NCI-H1105 treated with DMSO at 0.1 percent for 48 hours (cell line): ENCODE measurements at regions not wholly inside any gene's neighbourhood (a gene's known extent, or its start where the extent isn't known, plus 50 kb on each side); places are given as distances from the start of the nearest gene placed in this dataset.

ENCODE experiments used
- DNase-seq: peaks from one replicate; lab custom pipeline; 2025; lab: John Stamatoyannopoulos, UW

DNA sequence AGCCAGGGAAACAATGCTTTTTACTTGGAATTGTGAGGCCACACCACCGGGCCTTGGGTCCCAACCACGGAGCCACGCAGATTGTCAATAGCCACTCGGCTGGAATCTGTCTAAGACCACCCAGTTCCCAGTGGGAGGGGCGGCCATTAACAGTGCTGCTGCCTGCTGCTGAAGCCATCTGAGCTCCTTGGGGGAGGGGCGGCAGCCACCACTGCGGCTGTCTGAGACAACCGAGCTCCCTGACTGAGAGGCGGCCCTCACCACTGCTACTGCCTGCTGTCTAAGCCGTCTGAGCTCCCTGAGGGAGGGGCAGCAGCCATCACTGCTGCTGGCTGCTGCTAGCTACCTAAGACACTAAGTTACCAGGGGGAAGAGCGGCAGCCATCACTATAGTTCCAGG is 64.3 kb downstream of the DMRTA2 start:
- no peak for DNase-seq

DNA sequence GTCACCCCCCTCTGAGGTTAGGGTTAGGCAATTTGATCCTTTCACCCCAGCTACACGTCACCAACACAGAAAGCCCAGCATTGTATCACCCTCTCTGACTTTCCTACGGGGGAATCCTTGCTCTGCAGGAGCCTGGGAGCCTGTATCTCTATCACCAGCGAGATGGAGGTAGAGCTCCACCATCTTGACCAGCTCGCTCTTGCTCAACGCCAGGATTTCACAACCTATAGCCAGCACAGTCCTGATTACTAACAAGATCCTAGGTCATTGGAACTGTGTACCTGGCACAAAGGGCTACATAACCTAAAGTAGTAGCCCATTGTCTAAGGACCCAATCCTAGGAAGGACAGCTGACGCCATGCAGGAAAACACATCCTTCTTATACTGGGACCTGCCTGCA is 66.1 kb downstream of the DMRTA2 start:
- no peak for DNase-seq

DNA sequence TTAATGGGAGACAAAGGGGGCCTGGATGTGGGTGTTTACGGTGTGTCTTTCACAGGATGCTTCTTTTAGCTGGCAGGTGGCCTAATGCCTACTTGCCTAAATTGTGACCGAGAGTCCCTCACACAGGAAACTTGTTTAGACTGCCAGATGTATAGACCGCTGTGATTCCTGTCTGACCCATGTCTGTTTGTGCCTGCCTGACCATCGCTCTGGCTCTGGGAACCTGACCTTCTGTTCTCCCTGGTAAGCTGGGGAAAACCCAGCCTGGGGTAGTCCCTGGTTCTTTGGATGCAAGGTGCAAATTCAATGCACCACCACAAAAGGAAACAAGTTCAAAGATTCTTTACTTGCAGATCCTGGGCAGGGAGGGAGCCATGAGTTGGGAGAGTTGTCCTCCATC is 68.4 kb downstream of the DMRTA2 start:
- DNase-seq: no peak

DNA sequence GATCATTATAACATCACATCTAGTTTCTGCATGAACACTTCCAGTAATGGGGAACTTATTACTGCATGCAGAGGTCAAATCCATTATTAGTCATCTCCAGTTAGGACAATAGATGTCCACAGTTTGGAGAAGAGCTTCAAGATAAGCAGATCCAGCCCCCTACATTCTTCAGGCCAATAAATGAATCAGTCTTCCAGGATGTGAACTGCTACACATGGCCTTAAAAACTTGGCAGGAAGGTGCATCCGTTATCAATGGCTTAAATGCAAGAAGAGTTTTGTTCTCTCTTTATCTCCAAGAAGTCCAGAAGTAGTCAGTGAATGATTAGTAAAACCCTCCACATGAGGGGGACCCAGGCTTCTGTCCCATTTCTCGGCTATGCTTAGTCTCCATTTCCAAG is 70.8 kb downstream of the DMRTA2 start:
- no peak for DNase-seq

DNA sequence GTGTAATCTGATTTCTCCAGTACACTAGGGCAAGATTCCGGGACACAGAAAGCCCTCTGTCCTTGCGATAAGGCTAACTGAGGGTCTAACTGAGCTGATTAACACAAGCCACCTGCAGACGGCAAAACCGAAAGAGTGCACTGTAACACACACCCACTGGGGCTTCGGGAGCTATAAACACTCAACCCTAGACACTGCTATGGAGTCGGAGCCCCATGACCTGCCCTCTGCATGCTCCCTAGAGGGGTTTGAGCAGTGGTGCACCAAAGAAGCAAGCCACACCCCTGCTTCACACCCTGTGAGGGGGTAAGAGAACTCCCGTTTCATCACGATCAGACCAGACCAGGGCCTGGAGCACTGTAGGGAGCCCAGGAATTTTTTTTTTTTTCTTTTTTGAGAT is 72.4 kb downstream of the DMRTA2 start:
- DNase-seq: no peak

DNA sequence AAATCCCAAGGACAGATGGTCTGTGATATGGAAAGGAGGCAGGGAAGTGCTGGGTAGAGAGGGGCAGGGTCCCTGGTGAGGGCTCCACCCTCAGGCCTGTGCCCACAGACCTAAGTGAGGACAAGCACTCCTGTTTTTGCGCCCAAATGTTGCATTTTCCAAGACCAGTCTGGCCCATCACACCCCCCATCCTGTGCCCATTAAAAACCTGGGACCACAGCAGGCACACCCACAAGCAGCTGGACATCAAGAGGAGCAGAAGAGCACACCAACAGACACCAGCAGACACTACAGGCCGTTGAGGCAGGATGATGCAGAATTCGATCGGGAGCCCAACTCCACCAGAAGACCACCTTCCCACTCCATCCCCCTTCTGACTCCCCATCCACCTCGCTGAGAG is 72.8 kb downstream of the DMRTA2 start:
- DNase-seq: no peak

DNA sequence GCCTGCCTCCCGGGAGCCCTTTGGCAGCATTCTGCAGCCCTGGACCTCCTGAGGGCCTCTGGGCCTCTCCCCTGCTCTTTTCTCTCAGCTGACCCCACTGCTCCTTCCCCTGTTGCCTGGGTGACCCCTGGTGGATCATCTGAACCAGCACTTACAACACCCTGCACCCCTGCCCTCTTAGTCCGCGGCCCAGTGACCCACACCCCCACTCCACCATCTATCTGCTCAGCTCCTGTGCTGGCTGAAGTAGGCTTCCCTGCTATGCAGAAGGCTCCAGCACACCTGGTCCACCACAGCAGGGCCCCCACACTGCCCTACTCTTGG is 74.0 kb downstream of the DMRTA2 start:
- no peak for DNase-seq

DNA sequence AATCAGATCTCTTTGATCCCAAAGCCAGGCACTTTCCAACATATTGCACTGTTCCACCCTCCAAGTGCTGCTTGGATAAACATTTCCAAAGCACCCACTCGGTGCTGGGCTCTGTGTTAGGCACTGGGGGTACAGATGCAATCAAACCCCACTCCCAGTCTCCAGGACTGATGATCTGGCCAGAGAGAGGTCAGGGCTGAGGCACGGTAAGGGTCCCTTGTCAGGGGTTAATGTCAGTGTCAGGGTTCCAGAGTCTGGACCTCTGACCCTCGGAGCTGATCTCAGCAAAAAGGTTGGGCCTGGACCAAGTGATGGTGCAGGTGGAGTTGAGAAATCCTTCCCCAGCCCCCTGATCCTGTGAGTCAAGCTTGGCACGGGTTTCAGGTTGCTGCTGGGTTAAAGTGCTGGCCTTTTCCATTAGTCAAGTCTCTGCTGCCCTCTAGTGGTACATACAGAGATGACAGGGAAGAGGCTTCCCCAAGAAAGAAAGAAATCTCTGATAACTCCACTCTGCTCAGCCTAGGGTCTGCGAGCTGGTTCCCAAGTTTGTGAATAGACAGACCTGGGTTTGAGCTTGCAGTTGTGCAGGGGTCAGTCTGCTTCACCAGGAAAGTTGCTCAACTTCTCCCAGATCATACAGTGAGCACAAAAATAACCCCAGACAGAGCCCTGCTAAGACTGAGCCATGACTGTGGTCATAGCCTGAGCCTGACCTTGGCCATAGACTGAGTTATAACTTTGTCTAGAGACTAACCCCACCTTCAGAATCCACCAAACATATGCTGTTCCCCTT is 74.6 kb downstream of the DMRTA2 start:
- DNase-seq: peak; percentile 78

DNA sequence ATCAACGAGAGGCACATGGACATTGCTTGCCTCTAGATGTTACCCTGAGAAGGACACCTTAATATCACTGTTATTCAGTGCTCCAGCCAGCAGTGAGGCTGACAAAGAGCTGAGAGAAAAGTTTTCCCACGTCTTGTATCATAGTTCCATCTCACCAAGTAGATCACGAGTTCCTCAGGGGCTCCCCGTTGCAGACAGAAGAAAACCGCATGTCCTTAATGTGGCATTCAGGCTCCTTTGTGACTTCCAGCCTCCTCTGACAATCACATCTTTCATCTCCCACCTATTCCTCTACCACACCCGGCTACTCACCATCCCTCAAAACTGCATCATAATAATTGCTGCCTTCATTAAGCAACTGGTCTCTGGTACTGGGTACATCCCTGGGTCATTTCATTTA is 75.3 kb downstream of the DMRTA2 start:
- no peak for DNase-seq

DNA sequence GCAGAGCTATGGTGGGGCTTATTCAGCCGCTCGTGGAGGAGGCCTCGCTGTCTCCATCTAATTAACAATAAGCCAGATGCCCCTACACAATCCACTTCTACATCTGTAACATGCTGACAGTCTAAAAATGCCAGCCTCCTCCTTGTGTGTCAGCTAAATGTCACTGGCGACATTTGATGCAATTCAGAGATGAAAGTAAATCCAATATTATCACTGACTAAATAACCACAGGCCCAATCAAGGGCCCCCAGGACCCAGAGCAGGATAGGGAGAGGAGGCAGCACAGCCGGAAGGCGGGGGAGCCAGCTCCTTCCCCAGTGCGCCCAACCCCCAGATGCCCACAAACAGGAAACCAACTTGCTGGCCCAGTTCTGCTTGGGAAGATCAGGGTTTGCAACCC is 76.6 kb downstream of the DMRTA2 start:
- DNase-seq: no peak

DNA sequence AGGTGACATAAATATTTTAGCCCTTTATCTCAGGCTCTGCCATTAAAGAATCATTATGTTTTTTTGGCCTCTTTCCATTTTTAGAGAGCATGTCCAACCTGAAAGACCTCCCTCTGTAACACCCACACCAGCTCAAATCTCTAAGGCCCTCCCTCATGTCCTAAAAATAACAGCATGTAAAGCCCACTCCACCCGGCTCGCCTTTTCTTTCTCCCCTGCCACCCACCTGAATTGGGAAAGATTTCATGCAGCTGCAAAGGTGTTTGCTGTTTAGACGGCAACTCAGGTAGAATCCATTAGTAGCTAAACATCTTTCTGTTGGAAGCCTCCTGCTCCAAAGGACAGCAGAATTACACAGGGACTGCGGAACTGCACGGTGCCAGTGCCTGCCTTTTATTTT is 79.9 kb downstream of the DMRTA2 start:
- DNase-seq: peak; percentile 91

DNA sequence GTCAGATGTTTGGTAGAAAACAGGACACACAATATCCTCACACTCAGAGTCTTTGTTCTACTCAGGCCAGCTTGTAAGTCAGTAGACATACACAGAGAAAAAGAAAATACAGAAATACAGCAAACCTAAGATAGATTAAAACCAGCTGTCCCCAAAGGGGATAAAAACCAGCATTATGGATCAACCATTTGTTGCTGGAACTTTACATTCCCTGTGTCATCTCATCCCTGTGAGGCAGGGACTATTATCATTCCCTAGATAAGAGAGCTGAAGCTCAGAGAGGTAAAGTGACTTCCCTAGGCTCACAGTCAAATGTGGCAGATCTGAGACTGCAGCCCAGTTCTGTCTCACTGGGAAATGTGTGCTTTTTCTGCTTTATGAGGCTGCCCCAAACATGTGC is 80.7 kb downstream of the DMRTA2 start:
- no peak for DNase-seq

DNA sequence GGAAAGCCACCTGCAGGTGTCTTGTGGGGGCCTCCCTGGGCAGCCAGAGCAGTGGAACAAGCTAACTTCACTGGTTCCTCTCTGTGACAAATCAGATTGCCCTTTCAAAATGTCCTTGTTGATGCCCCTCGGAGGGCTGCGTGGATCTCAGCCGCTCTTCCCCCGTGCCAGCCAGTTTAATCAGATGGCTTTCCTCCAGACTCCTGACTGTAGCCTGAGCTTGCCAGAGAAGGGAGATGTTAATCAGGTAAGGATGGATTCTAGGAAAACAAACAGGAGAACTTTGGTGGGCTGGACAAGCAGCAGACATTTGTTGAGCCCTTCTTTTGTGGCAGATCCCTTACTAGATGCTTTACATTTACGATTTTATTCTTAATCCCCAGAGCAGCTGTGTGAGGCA is 88.2 kb downstream of the DMRTA2 start:
- no peak for DNase-seq

DNA sequence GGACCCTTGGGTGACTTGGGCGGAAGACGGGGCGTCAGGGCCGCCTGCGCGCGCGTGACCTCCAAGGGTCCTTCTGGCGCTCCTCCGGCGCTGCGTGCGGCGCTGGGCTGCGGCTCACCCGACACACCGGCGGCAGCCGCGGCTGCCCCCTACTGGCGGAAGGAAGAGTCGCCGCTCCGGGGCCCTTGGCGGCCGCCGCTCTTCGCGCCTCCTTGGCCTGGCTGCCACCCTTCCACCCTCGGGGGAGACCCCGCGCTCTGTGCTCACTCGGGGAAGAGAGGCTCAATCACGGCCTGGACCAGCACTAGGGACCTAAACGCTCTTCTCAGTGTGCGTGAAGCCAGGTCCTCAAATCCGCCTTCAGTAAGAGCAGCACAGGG is 89.7 kb downstream of the DMRTA2 start:
- no peak for DNase-seq

DNA sequence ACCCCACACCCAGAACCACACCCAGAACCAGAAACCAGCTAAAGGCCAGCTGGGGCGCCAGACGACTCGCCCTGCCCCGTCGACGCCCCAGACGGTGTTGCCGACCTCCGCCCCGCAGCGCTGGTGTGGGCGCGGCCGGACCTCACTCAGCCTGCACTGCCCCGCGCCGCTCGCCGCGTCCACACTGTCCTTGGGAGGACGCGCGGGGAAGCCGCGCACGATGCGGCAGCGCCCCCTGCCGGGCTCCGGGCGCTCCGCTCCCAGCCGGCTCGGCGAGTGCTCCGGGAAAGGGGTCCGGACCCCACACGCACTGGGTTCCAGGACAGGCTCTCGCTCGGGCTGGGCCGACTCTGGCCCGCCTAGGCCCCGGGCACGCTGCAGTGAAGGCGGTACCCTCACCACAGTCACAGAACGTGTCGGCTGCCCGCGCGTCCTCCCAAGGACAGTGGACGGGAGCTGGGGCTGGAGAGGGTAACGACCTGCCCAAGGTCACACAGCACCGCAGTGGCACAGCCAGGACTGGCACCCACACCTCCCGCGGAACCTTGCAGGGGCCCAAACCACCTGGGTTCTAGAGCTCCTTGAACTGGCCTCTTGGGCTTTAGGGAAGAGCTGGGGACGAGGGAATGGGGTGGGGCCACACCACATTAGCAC is 90.2 kb downstream of the DMRTA2 start:
- no peak for DNase-seq

DNA sequence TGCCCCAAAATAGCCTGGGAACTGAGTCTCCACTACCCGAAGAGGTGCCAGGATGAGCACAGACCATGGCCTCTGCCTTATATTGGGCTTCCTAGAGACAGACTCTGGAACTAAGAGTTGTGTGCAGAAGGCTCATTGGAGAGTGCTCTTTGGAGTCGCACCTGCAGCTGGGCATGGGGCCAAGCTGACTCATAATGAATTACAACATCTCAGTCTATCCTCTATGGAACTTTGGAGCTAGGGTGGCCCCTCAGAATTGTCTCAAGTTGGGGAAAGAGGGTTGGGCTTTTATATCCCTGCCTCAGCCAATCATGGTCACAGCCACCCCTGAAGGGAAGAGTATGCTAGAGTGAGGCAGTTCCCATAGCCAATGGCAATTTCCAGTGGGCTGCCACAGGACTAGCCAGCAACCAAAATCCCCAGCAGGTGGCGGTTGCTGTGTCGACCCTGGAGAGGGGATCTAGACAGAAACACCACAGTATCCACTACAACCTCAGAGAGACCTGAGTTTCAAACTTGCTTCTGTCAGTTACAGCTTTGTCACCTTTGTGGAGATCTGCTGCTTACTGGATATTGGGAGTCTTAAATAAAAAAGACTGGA is 93.8 kb downstream of the DMRTA2 start:
- peak; percentile 4 for DNase-seq

DNA sequence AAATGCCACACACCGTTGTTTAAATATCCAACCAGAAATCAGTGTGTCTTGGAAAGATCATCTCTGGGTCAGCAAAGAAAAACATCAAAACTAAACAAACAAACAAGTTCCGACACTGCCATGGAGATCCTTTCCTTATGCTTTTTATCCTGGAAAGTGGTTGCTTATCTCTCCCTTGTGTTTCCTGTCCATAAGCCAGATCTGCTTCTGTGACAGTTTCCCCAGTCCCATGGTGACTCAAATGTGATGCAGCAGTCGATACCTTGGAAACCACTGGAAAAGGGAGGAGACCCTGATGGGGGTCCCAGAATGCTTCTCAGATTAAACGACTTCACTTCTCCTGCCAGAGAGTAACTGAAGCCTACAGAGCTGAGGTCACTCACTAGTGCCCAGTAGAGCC is 94.7 kb downstream of the DMRTA2 start:
- no peak for DNase-seq

DNA sequence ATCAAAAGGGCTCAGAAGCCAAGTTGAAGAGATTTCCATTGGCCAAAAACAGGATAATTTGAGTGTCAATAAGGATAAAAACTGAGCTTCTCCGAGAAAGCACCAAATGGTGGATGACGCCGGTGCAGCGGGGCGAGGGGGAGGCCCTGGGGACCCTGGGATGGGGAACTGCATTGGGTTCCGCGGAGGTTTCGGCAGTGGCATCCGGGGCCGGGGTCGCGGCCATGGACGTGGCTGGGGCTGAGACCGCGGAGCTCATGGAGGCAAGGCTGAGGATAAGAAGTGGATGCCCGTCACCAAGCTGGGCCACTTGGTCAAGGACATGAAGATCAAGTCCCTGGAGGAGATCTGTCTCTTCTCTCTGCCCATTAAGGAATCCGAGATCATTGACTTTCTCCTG is 97.2 kb downstream of the DMRTA2 start:
- DNase-seq: no peak

DNA sequence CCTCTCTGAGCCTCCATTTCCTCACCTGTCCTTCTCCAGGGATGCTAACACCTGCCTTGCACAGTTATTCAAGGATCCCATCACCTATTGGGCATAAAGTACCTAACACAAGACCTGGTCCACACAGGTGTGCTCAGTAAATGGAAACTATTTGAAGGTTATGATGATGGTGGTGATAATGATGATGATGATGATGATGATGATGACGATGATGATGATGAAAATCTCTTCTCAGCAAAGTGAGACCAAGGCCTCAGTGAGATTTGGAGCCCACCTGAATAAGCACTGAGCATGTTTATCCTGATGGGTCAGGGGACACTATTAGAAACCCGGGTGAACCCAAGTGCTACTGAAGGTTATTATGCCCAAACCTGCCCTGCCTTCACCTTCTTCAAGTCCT is 100.7 kb downstream of the DMRTA2 start:
- no peak for DNase-seq

DNA sequence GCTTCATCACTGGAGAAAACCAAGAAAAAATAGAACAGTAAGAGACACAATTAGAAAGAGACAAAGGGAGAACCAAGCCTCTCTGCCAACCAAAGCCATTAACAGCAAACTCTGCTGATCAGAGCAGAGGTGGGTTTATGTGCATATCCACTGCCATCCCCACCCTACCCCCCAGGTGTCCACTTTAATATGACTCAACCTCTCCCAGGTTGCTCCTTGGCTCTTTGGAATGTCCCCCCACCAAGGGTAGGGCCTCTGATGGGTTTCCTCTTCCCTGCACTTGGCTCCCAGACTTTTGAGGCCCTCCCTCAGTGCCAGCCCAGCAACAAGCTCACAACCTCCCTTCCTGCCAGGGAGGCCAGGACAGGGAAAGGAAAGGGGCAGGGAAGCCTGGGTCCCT is 104.8 kb downstream of the DMRTA2 start:
- DNase-seq: no peak

DNA sequence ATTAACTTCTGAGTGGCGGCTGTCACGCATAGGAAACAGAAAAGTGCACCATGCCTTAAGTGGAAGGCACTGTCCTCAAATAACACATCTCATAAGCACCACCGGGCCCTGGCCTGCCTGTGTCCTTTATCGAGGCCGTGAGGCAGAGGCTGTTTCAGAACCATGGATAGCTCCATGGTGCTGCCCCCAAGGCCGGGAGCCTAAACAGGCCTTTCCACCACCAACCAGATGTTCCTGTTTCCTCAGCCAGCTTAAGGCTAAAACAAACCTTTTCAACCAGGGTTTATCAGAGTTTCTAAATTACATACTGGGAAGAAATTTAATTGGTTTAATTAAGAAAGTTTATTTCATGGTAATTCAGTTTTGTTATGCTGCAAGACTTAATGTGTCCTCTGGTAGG is 114.4 kb downstream of the DMRTA2 start:
- DNase-seq: no peak

DNA sequence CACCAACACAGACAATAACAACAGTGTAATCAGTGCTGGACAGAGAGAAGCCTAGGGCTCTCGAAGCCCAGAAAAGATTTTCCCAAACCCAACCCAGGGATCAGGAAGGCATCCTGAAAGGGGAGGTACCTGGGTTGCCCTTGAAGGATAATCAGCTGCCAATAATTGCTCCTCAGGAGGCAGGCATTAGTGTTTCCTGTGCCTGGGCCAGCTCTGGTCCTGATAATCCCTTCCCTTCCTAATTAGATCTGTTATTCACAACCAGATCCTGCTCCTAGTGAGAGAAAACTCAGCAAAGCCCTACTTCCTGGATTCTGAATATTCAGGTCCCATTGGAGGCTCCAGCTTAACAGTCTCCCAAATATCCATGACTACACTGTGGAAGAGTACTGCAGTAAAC is 117.4 kb downstream of the DMRTA2 start:
- DNase-seq: no peak

DNA sequence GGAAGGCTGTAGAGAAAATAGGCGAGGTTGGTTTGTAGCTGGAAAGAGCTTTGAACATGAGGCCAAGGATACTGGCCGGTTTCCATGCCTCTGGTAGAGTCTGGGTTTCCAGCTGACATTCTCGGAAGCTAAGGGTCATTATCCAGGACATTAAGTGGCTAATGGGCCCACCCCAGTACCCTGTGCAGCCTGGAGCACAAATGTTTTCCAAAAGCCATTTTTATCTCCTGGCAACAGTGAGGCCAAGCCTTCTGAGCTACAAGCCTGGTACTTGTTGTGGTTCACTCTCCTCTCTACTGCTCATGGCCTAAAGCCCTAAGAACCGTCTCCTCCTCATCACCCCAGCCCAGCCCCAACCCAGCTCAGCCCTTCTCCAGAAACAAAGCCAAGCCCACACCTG is 122.9 kb downstream of the DMRTA2 start:
- no peak for DNase-seq

DNA sequence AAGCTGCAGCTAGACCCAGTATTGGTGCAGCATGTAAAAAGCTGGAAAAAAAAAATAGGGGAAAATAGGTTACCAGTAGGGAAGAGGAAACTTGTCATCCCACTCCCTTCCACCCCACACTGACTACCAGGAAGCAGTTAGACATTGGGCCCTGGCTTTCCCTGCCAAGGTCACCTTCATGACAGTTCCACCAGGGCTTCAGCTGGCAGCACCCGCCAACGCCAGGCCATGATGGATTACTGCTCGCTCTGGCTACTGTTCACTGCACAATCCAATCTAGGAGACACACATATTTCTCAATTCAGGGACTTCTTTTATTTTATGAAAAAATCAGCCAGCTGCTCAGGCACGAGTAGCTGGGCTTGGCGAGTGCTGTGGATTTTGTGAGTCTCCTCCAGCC is 127.7 kb downstream of the DMRTA2 start:
- DNase-seq: no peak
